Panc1 (cell line): ENCODE measurements at regions not wholly inside any gene's neighbourhood (a gene's known extent, or its start where the extent isn't known, plus 50 kb on each side); places are given as distances from the start of the nearest gene placed in this dataset.
"Not testable (repeated sequence)": the region's sequence is repeated elsewhere in the genome, so short reads cannot be mapped to it uniquely, and the experiment has no call there.

Experiments used
- ATAC-seq: fragments of 200-7000 bp; cut with Tn5 transposase; 2 replicates; pipeline ENCODE4 v1.9.1; 2020; ENCODE audit warnings: mild to moderate bottlenecking, moderate library complexity
- BruUV-seq: library from RNA; stranded (reverse); fragments of 400-500 nt; replicated peaks from 2 replicates; lab custom pipeline; 2021; lab: Mats Ljungman, UMichigan
- CTCF ChIA-PET: fragments of 300-600 bp; sonication (Branson Sonifier 250); formaldehyde crosslinking; loops from one replicate; lab custom pipeline; 2022; ENCODE audit warnings: antibody characterized with exemption; lab: Charles Lee
- POLR2A ChIA-PET: fragments of 300-600 bp; sonication (Branson Sonifier 250); formaldehyde crosslinking; loops from one replicate; lab custom pipeline; 2022; ENCODE audit warnings: antibody characterized with exemption; lab: Charles Lee
- DNase-seq: peaks from one replicate; pipeline ENCODE4 v3.0.0-alpha.2; 2010; ENCODE audit warnings: low read depth, low spot score
- H3K27ac ChIP-seq: 2 replicates; pipeline ENCODE4 v1.5.1; 2011; ENCODE audit warnings: mild to moderate bottlenecking, low read length, inconsistent platforms
- H3K27me3 ChIP-seq: fragments of 200-500 bp; sonication (Bioruptor generic); 2 replicates; pipeline ENCODE4 v1.6.0; 2014; ENCODE audit warnings: low read length, inconsistent platforms; ENCODE audit not compliant: control insufficient read depth, insufficient read depth
- H3K36me3 ChIP-seq: fragments of 200-500 bp; sonication (Bioruptor generic); 2 replicates; pipeline ENCODE4 v1.5.1; 2014; ENCODE audit warnings: inconsistent platforms, mild to moderate bottlenecking, low read length, moderate library complexity; ENCODE audit not compliant: control insufficient read depth, insufficient read depth
- H3K4me1 ChIP-seq: 2 replicates; pipeline ENCODE4 v1.5.1; 2011; ENCODE audit warnings: inconsistent platforms, mild to moderate bottlenecking, low read length, moderate library complexity; ENCODE audit not compliant: control insufficient read depth, insufficient read depth
- H3K4me3 ChIP-seq, 2 experiments: 2 replicates each; pipeline ENCODE4 v1.5.1; 2011 to 2012; ENCODE audit warnings: low read depth in 2 of 2, low read length in 2 of 2, mild to moderate bottlenecking in 2 of 2, inconsistent platforms in 1 of 2, moderate library complexity in 1 of 2
- H3K9me3 ChIP-seq: fragments of 200-500 bp; sonication (Bioruptor generic); 2 replicates; pipeline ENCODE4 v1.5.1; 2014; ENCODE audit warnings: low read depth, mild to moderate bottlenecking, inconsistent platforms, low read length, moderate library complexity; ENCODE audit not compliant: control insufficient read depth, insufficient read depth
- CTCF ChIP-seq: fragments of 450-650 bp; IDR thresholded peaks from 2 replicates; pipeline ENCODE4 v1.5.1; 2017; ENCODE audit warnings: mild to moderate bottlenecking
- POLR2AphosphoS5 ChIP-seq: IDR thresholded peaks from 2 replicates; pipeline ENCODE4 v1.6.1; 2012; ENCODE audit warnings: mild to moderate bottlenecking, low read depth, low read length, moderate library complexity
- REST ChIP-seq, 2 experiments: IDR thresholded peaks; 2 replicates each; pipeline ENCODE4 v1.6.1; 2011 to 2012; ENCODE audit warnings: low read depth in 2 of 2, control low read depth in 1 of 2, low read length in 1 of 2, mild to moderate bottlenecking in 1 of 2, moderate library complexity in 1 of 2; ENCODE audit not compliant: insufficient read depth in 1 of 2
- SIN3A ChIP-seq: IDR thresholded peaks from 2 replicates; pipeline ENCODE4 v1.6.1; 2012; ENCODE audit warnings: low read depth, mild to moderate bottlenecking, low read length, moderate library complexity, borderline replicate concordance; ENCODE audit not compliant: insufficient read depth
- TCF7L2 ChIP-seq: IDR thresholded peaks from 2 replicates; pipeline ENCODE4 v1.6.1; 2011; ENCODE audit warnings: mild to moderate bottlenecking, low read depth, low read length, inconsistent platforms
- in situ Hi-C: cut with HindIII; loops from 2 replicates; pipeline ENCODE4 v1.10.0; 2016; ENCODE audit warnings: low sequenced_read_pairs, low pct_unique_long_range_greater_than_20kb
- intact Hi-C: fragments of 100-400 bp; cut with micrococcal nuclease; formaldehyde crosslinking; loops from one replicate; pipeline ENCODE4 v1.10.0; 2022; ENCODE audit not compliant: unreplicated experiment

GRCh38 chr4:104577405-104577804 lies 82.7 kb upstream of the CXXC4 start:
- CTCF ChIA-PET, result no interaction called here
- no peak overlapping the region for H3K4me3 ChIP-seq
- H3K9me3 ChIP-seq, result no peaks in the 10 kb centered on the region
- POLR2A ChIA-PET, result no interaction called here
- ATAC-seq (no peak), DNase-seq (no peak)
- H3K27ac ChIP-seq, result no peak overlapping the region
- no TSS peak for BruUV-seq
- TF ChIP-seq SIN3A, result no peak
- no peak for TF ChIP-seq TCF7L2
- no peak for TF ChIP-seq REST (IDR thresholded peaks at IDR 0.05; ENCODE audit: insufficient read depth in 1 of 2, low read depth in 2 of 2, low read length in 1 of 2)
- TF ChIP-seq CTCF, result no peak
- TF ChIP-seq POLR2AphosphoS5, result no peak
- no peaks in the 10 kb centered on the region for H3K36me3 ChIP-seq
- no peaks in the 10 kb centered on the region for H3K4me1 ChIP-seq
- intact Hi-C loops, result no loop called here
- in situ Hi-C loops, result no loop called here
- no peaks in the 10 kb centered on the region for H3K27me3 ChIP-seq

GRCh38 chr4:104581476-104581875 lies 86.8 kb upstream of the CXXC4 start:
- H3K36me3 ChIP-seq, H3K4me1 ChIP-seq, H3K9me3 ChIP-seq, POLR2A ChIA-PET, DNase-seq, in situ Hi-C loops, H3K27ac ChIP-seq, H3K27me3 ChIP-seq, H3K4me3 ChIP-seq, intact Hi-C loops, ATAC-seq, CTCF ChIA-PET, BruUV-seq: not testable (repeated sequence)

GRCh38 chr4:104582056-104582455 lies 87.4 kb upstream of the CXXC4 start:
- intact Hi-C loops, BruUV-seq, H3K9me3 ChIP-seq, H3K4me1 ChIP-seq, H3K27me3 ChIP-seq, H3K4me3 ChIP-seq, ATAC-seq, DNase-seq, H3K27ac ChIP-seq, H3K36me3 ChIP-seq, in situ Hi-C loops, POLR2A ChIA-PET, CTCF ChIA-PET: not testable (repeated sequence)
